NCI-H1417 (cell line): ENCODE measurements at regions not wholly inside any gene's neighbourhood (a gene's known extent, or its start where the extent isn't known, plus 50 kb on each side); places are given as distances from the start of the nearest gene placed in this dataset.

Source experiments
- DNase-seq, 3 experiments: peaks; one replicate each; lab custom pipeline; 2025; lab: John Stamatoyannopoulos, UW

- no peak for DNase-seq
These were observed 185.0 kb downstream of the SEMA6A start for GRCh38 chr5:116389601-116390000.

GRCh38 chr5:116388564-116389258, 185.9 kb downstream of the SEMA6A start:
- no peak for DNase-seq

GRCh38 chr5:116387738-116388137, 186.9 kb downstream of the SEMA6A start:
- no peak for DNase-seq

GRCh38 chr5:116386633-116387032, 188.0 kb downstream of the SEMA6A start:
- peak in 1 of 3 experiments; percentile 2 for DNase-seq

GRCh38 chr5:116382874-116383266, 191.8 kb downstream of the SEMA6A start:
- DNase-seq, result no peak

GRCh38 chr5:116382032-116382873, 192.4 kb downstream of the SEMA6A start:
- DNase-seq, result no peak

GRCh38 chr5:116381201-116381600, 193.4 kb downstream of the SEMA6A start:
- no peak for DNase-seq

- no peak for DNase-seq
These were observed 194.0 kb downstream of the SEMA6A start for GRCh38 chr5:116380621-116381020.

GRCh38 chr5:116379306-116379705, 195.3 kb downstream of the SEMA6A start:
- DNase-seq, result no peak

- DNase-seq, result no peak
These were observed 195.9 kb downstream of the SEMA6A start for GRCh38 chr5:116378777-116379121.

- DNase-seq, result peak in 2 of 3 experiments; percentile 76 to 95
These were observed 196.4 kb downstream of the SEMA6A start for GRCh38 chr5:116378007-116378776.

- DNase-seq, result peak in 1 of 3 experiments; percentile 41
These were observed 197.2 kb downstream of the SEMA6A start for GRCh38 chr5:116377276-116378006.

GRCh38 chr5:116375926-116376325, 198.7 kb downstream of the SEMA6A start:
- peak in 1 of 3 experiments; percentile 19 for DNase-seq

GRCh38 chr5:116374434-116374852, 200.2 kb downstream of the SEMA6A start:
- DNase-seq, result no peak

GRCh38 chr5:116372931-116373597, 201.6 kb downstream of the SEMA6A start:
- DNase-seq, result no peak

GRCh38 chr5:116371935-116372334, 202.7 kb downstream of the SEMA6A start:
- DNase-seq, result peak in 2 of 3 experiments; percentile 10 to 18

GRCh38 chr5:116371431-116371830, 203.2 kb downstream of the SEMA6A start:
- no peak for DNase-seq

GRCh38 chr5:116370886-116371285, 203.7 kb downstream of the SEMA6A start:
- peak in 1 of 3 experiments; percentile 3 for DNase-seq

GRCh38 chr5:116370149-116370548, 204.5 kb downstream of the SEMA6A start:
- DNase-seq, result peak in 1 of 3 experiments; percentile 1

- no peak for DNase-seq
These were observed 209.6 kb downstream of the SEMA6A start for GRCh38 chr5:116365006-116365496.

- no peak for DNase-seq
These were observed 210.8 kb downstream of the SEMA6A start for GRCh38 chr5:116363780-116364179.
